ENCODE measurements at regions not wholly inside any gene's neighbourhood (a gene's known extent, or its start where the extent isn't known, plus 50 kb on each side); places are given as distances from the start of the nearest gene placed in this dataset.

DNA sequence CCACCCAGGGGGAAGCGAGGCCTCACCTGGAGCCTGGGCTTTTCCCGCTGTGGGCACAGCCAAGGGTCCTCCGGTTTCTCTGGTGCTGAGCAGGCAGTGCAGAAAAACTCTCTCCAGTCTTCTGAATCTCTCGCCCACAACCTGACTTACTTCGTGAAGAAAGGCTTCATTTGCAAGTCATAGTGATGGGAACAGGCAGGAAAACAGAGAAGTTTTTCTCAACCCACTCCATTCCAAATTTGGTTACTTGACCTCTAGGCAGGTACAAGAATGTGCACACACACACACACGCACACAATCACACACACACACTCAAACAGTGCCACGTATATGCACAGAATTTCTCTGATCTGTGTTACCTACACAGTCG is 524.5 kb downstream of the CD83 start (continued):
- TF ChIP-seq, protein P1, sequence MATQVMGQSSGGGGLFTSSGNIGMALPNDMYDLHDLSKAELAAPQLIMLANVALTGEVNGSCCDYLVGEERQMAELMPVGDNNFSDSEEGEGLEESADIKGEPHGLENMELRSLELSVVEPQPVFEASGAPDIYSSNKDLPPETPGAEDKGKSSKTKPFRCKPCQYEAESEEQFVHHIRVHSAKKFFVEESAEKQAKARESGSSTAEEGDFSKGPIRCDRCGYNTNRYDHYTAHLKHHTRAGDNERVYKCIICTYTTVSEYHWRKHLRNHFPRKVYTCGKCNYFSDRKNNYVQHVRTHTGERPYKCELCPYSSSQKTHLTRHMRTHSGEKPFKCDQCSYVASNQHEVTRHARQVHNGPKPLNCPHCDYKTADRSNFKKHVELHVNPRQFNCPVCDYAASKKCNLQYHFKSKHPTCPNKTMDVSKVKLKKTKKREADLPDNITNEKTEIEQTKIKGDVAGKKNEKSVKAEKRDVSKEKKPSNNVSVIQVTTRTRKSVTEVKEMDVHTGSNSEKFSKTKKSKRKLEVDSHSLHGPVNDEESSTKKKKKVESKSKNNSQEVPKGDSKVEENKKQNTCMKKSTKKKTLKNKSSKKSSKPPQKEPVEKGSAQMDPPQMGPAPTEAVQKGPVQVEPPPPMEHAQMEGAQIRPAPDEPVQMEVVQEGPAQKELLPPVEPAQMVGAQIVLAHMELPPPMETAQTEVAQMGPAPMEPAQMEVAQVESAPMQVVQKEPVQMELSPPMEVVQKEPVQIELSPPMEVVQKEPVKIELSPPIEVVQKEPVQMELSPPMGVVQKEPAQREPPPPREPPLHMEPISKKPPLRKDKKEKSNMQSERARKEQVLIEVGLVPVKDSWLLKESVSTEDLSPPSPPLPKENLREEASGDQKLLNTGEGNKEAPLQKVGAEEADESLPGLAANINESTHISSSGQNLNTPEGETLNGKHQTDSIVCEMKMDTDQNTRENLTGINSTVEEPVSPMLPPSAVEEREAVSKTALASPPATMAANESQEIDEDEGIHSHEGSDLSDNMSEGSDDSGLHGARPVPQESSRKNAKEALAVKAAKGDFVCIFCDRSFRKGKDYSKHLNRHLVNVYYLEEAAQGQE (IDR thresholded peaks at IDR 0.05; ENCODE audit: low read depth), result no peak
- TF ChIP-seq TCF7L2 (IDR thresholded peaks at IDR 0.05; ENCODE audit: borderline replicate concordance, extremely low read depth, insufficient read depth, insufficient read length), result no peak
- no peak for TF ChIP-seq EZH2phosphoT487 (IDR thresholded peaks at IDR 0.05; ENCODE audit: borderline replicate concordance)

DNA sequence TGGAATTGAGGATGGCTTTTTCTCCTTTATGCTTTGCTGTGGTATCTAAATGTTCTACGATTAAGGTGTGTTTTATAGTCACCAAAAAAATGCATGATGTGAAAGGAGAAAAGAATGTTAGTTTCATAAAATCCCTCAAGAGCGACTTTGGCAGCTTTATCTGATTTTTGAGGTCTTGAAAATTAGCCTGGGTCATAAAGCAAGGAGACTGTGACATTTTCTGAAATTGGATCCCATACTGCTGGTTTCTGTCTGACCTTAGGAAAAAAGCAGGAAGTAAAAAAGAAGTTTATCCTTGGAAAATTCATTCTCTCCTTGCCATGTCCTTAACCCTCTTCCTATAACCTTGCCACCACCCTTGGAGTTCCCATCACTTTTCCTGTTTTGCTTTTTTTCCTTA is 525.3 kb downstream of the CD83 start:
- Histone ChIP-seq H3K9me3 (ENCODE audit: control insufficient read depth in 1 of 2, insufficient read depth in 1 of 2, low read depth in 1 of 2, low read length in 2 of 2) (no peaks in the 10 kb centered on the region), H3K36me3 (ENCODE audit: control insufficient read depth in 1 of 2, insufficient read depth in 2 of 2, low read length in 2 of 2) (no peaks in the 10 kb centered on the region), H3K4me2 (ENCODE audit: low read length) (no peak overlapping the region), H3K27me3 (ENCODE audit: insufficient read depth, low read length) (no peaks in the 10 kb centered on the region), H4K20me1 (ENCODE audit: insufficient read depth) (no peaks in the 10 kb centered on the region), H3K27ac (ENCODE audit: low read depth, low read length) (no peak overlapping the region), H3K9ac (ENCODE audit: low read length) (no peak overlapping the region), H3K4me3 (replicated peaks in 1 of 2; ENCODE audit: low read depth in 1 of 2, low read length in 2 of 2) (no peak overlapping the region), H3K4me1 (ENCODE audit: control insufficient read depth in 1 of 2, insufficient read depth in 2 of 2, low read length in 2 of 2) (peaks cover 0 to 18% of the 10 kb centered on the region in 2 experiments; a peak in 2 of 4 replicates), H3K9me2 (ENCODE audit: insufficient read depth) (no peaks in the 10 kb centered on the region), H2AFZ (ENCODE audit: low read depth, low read length, poor library complexity, severe bottlenecking) (no peak overlapping the region), H3K79me2 (ENCODE audit: insufficient read depth, low read length) (no peaks in the 10 kb centered on the region)
- POLR2A ChIA-PET, result no interaction called here
- DNase-seq (ENCODE audit: low read depth, low spot score) (no peak), ATAC-seq (no peak)
- TF ChIP-seq EZH2 (IDR thresholded peaks at IDR 0.05), result no peak
- TF ChIP-seq ZFX (IDR thresholded peaks at IDR 0.05), result no peak
- TF ChIP-seq TCF7L2 (IDR thresholded peaks at IDR 0.05; ENCODE audit: borderline replicate concordance, extremely low read depth, insufficient read depth, insufficient read length), result no peak
- TF ChIP-seq, protein P1 (IDR thresholded peaks at IDR 0.05; ENCODE audit: low read depth), result no peak
- TF ChIP-seq, protein P2, sequence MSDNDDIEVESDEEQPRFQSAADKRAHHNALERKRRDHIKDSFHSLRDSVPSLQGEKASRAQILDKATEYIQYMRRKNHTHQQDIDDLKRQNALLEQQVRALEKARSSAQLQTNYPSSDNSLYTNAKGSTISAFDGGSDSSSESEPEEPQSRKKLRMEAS (IDR thresholded peaks at IDR 0.05), result no peak
- intact Hi-C loops (cut with micrococcal nuclease), result no loop called here
- no TSS peak for BruUV-seq (replicated peaks)
- RAD21 ChIA-PET (ENCODE audit: low non-redundant PET in 1 of 2, low total read pairs in 2 of 2, uncharacterized antibody in 2 of 2, unreplicated experiment in 2 of 2), result no interaction called here
- CTCF ChIA-PET, result no interaction called here

All from HCT116 (cell line).